ENCODE measurements at regions not wholly inside any gene's neighbourhood (a gene's known extent, or its start where the extent isn't known, plus 50 kb on each side); places are given as distances from the start of the nearest gene placed in this dataset.

DNA sequence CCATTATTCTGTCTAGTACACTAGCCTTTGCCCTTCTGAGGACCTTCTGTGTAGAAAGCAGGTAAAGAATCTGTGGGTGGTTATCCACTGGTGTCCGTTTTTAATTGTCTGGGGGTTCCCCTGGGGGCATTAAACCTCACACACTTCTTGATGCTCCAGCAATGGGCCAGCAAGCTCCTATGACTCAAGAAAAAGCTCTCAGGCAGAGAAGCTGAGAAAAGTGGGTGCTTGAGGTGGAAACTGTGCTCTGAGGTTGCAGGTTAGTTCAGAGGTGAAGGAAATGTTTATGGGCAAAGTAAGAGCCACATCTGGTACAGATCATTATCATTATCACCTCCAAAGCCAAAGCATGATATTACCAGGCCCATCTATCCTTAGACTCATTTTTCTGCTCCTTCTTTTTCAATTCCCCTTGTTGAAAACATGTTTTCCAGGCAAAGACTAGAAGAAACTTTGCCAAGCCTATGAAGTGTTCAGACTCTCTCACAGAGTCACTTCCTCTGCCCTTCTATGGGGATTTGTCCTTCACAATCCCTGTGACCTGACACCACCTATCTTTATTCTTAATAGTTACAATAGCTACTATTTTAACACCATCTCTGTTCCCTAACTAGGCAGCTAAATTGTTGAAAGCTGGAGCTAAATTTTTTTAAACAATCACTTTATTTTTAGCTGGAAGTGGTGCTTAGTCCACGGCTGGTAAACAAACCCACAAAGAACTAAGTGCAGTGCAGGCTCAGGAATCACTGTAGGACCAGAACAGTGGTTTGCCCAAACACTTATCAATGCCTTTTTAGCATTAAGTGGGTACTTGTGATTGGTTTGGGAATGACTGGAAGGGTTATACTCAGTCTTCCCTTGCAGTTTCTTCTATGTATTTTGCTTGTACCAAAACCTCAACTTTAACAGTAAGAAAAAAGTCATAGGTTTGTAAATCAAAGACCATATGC is 512.8 kb upstream of the POU3F3 start:
- H3K9me3 ChIP-seq (ENCODE audit: control insufficient read depth in 4 of 4, insufficient read depth in 3 of 4, low read length in 3 of 4): no peaks in the 10 kb centered on the region
- peak overlapping the region in 1 of 2 donors; percentile 67 for H3K27ac ChIP-seq (ENCODE audit: low read depth in 1 of 2, low read length in 1 of 2)
- 58 to 66% methylated on average over 2 of the region's 2 CpGs for WGBS, 2 donors
- no peaks in the 10 kb centered on the region for H3K36me3 ChIP-seq (ENCODE audit: control insufficient read depth in 4 of 4, insufficient read depth in 4 of 4, low read length in 4 of 4)
- no peak for TF ChIP-seq CTCF (IDR thresholded peaks at IDR 0.05; ENCODE audit: control extremely low read depth, extremely low read depth)
- H3K4me3 ChIP-seq: no peak overlapping the region
- ATAC-seq (ENCODE audit: insufficient read depth, low FRiP score): peak; percentile 53
- H3K9ac ChIP-seq (ENCODE audit: insufficient read depth in 1 of 2, low read length in 2 of 2): no peak overlapping the region
- no peaks in the 10 kb centered on the region for H3K27me3 ChIP-seq (ENCODE audit: control insufficient read depth in 3 of 3, insufficient read depth in 3 of 3, low read length in 2 of 3)
- DNase-seq: peak in 2 of 3 donors; percentile 17 to 56
- H3K4me1 ChIP-seq (ENCODE audit: control insufficient read depth in 5 of 5, insufficient read depth in 5 of 5, low read length in 5 of 5): peaks cover 0 to 2% (median 0%) of the 10 kb centered on the region in 5 donors

DNA sequence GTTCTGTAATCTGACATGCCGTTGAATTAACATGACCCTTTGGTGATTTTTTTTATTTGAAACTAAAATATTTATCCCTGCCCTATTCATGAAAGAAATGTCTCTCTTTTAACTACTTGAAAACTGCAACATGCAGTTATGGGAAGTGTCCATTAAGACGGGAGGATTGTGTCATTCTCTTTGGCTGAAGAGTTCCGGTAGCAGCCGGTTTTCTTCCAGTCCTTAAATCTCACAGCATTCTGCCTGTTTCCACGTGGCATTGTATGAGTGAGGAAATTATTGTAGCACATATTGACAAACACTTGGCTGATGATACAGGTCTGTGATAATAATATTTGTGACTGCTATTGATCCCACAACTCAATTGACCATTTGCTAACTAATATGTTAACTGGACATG is 509.6 kb upstream of the POU3F3 start:
- no peaks in the 10 kb centered on the region for H3K9me3 ChIP-seq (ENCODE audit: control insufficient read depth in 4 of 4, insufficient read depth in 3 of 4, low read length in 3 of 4)
- no peak overlapping the region for H3K9ac ChIP-seq (ENCODE audit: insufficient read depth in 1 of 2, low read length in 2 of 2)
- WGBS, 2 donors: 31 to 47% methylated on average over 5 of the region's 5 CpGs
- H3K4me3 ChIP-seq: no peak overlapping the region
- no peak for TF ChIP-seq CTCF (IDR thresholded peaks at IDR 0.05; ENCODE audit: control extremely low read depth, extremely low read depth)
- no peak overlapping the region for H3K27ac ChIP-seq (ENCODE audit: low read depth in 1 of 2, low read length in 1 of 2)
- no peak for ATAC-seq (ENCODE audit: insufficient read depth, low FRiP score)
- no peaks in the 10 kb centered on the region for H3K36me3 ChIP-seq (ENCODE audit: control insufficient read depth in 4 of 4, insufficient read depth in 4 of 4, low read length in 4 of 4)
- H3K4me1 ChIP-seq (ENCODE audit: control insufficient read depth in 5 of 5, insufficient read depth in 5 of 5, low read length in 5 of 5): peaks cover 0 to 2% (median 0%) of the 10 kb centered on the region in 5 donors
- no peaks in the 10 kb centered on the region for H3K27me3 ChIP-seq (ENCODE audit: control insufficient read depth in 3 of 3, insufficient read depth in 3 of 3, low read length in 2 of 3)
- peak; percentile 60 to 87 (median 74) for DNase-seq

GRCh38 chr2:104344985-104345384 is 508.9 kb upstream of the POU3F3 start:
- WGBS, 2 donors: 80 to 89% methylated on average over 2 of the region's 2 CpGs
- DNase-seq: no peak
- Histone ChIP-seq H3K27me3 (ENCODE audit: control insufficient read depth in 3 of 3, insufficient read depth in 3 of 3, low read length in 2 of 3) (no peaks in the 10 kb centered on the region), H3K27ac (ENCODE audit: low read depth in 1 of 2, low read length in 1 of 2) (no peak overlapping the region), H3K36me3 (ENCODE audit: control insufficient read depth in 4 of 4, insufficient read depth in 4 of 4, low read length in 4 of 4) (no peaks in the 10 kb centered on the region), H3K9ac (ENCODE audit: insufficient read depth in 1 of 2, low read length in 2 of 2) (no peak overlapping the region), H3K9me3 (ENCODE audit: control insufficient read depth in 4 of 4, insufficient read depth in 3 of 4, low read length in 3 of 4) (no peaks in the 10 kb centered on the region), H3K4me3 (no peak overlapping the region), H3K4me1 (ENCODE audit: control insufficient read depth in 5 of 5, insufficient read depth in 5 of 5, low read length in 5 of 5) (peaks cover 0 to 2% (median 0%) of the 10 kb centered on the region in 5 donors)
- no peak for TF ChIP-seq CTCF (IDR thresholded peaks at IDR 0.05; ENCODE audit: control extremely low read depth, extremely low read depth)
- no peak for ATAC-seq (ENCODE audit: insufficient read depth, low FRiP score)
